ENCODE measurements at regions not wholly inside any gene's neighbourhood (a gene's known extent, or its start where the extent isn't known, plus 50 kb on each side); places are given as distances from the start of the nearest gene placed in this dataset.

- H3K4me3 ChIP-seq (replicated peaks; ENCODE audit: low read depth, low read length) = no peak overlapping the region
- DNase-seq (ENCODE audit: extremely low read depth, insufficient read length) = no peak
- TF ChIP-seq CTCF (IDR thresholded peaks at IDR 0.05; ENCODE audit: insufficient read depth, low read length, poor library complexity, severe bottlenecking) = no peak
Observed at GRCh38 chr12:41700940-41701339, 443.7 kb downstream of the GXYLT1 start.

GRCh38 chr12:41699658-41700057 is 445.0 kb downstream of the GXYLT1 start:
- Histone ChIP-seq H3K4me3 (replicated peaks; ENCODE audit: low read depth, low read length) (no peak overlapping the region), H3K27me3 (replicated peaks; ENCODE audit: control insufficient read depth, insufficient read depth, low read length) (no peaks in the 10 kb centered on the region), H3K36me3 (ENCODE audit: control insufficient read depth, insufficient read depth, low read length) (no peaks in the 10 kb centered on the region)
- TF ChIP-seq CTCF (IDR thresholded peaks at IDR 0.05; ENCODE audit: insufficient read depth, low read length, poor library complexity, severe bottlenecking) = no peak
- no peak for DNase-seq (ENCODE audit: extremely low read depth, insufficient read length)

More at GRCh38 chr12:41700940-41701339, 443.7 kb downstream of the GXYLT1 start:
- Histone ChIP-seq H3K27me3 (replicated peaks; ENCODE audit: control insufficient read depth, insufficient read depth, low read length) (no peaks in the 10 kb centered on the region), H3K36me3 (ENCODE audit: control insufficient read depth, insufficient read depth, low read length) (no peaks in the 10 kb centered on the region)

- Histone ChIP-seq H3K4me3 (replicated peaks; ENCODE audit: low read depth, low read length) (no peak overlapping the region), H3K27me3 (replicated peaks; ENCODE audit: control insufficient read depth, insufficient read depth, low read length) (no peaks in the 10 kb centered on the region), H3K36me3 (ENCODE audit: control insufficient read depth, insufficient read depth, low read length) (no peaks in the 10 kb centered on the region)
- DNase-seq (ENCODE audit: extremely low read depth, insufficient read length) = no peak
- TF ChIP-seq CTCF (IDR thresholded peaks at IDR 0.05; ENCODE audit: insufficient read depth, low read length, poor library complexity, severe bottlenecking) = no peak
Observed at GRCh38 chr12:41697161-41697560, 447.5 kb downstream of the GXYLT1 start.

- Histone ChIP-seq H3K36me3 (ENCODE audit: control insufficient read depth, insufficient read depth, low read length) (no peaks in the 10 kb centered on the region), H3K27me3 (replicated peaks; ENCODE audit: control insufficient read depth, insufficient read depth, low read length) (no peaks in the 10 kb centered on the region), H3K4me3 (replicated peaks; ENCODE audit: low read depth, low read length) (no peak overlapping the region)
- no peak for TF ChIP-seq CTCF (IDR thresholded peaks at IDR 0.05; ENCODE audit: insufficient read depth, low read length, poor library complexity, severe bottlenecking)
- DNase-seq (ENCODE audit: extremely low read depth, insufficient read length) = no peak
Observed at GRCh38 chr12:41684997-41685396, 459.7 kb downstream of the GXYLT1 start.

GRCh38 chr12:41683513-41684240 is 461.0 kb downstream of the GXYLT1 start:
- Histone ChIP-seq H3K4me3 (replicated peaks; ENCODE audit: low read depth, low read length) (no peak overlapping the region), H3K27me3 (replicated peaks; ENCODE audit: control insufficient read depth, insufficient read depth, low read length) (no peaks in the 10 kb centered on the region), H3K36me3 (ENCODE audit: control insufficient read depth, insufficient read depth, low read length) (no peaks in the 10 kb centered on the region)
- no peak for TF ChIP-seq CTCF (IDR thresholded peaks at IDR 0.05; ENCODE audit: insufficient read depth, low read length, poor library complexity, severe bottlenecking)
- DNase-seq (ENCODE audit: extremely low read depth, insufficient read length) = no peak

- Histone ChIP-seq H3K27me3 (replicated peaks; ENCODE audit: control insufficient read depth, insufficient read depth, low read length) (no peaks in the 10 kb centered on the region), H3K4me3 (replicated peaks; ENCODE audit: low read depth, low read length) (no peak overlapping the region)
- TF ChIP-seq CTCF (IDR thresholded peaks at IDR 0.05; ENCODE audit: insufficient read depth, low read length, poor library complexity, severe bottlenecking) = no peak
Observed at GRCh38 chr12:41683023-41683422, 461.7 kb downstream of the GXYLT1 start.

More at GRCh38 chr12:41683023-41683422, 461.7 kb downstream of the GXYLT1 start:
- no peak for DNase-seq (ENCODE audit: extremely low read depth, insufficient read length)
- no peaks in the 10 kb centered on the region for H3K36me3 ChIP-seq (ENCODE audit: control insufficient read depth, insufficient read depth, low read length)
